Common myeloid progenitor, CD34-positive (primary cell): ENCODE measurements at regions not wholly inside any gene's neighbourhood (a gene's known extent, or its start where the extent isn't known, plus 50 kb on each side); places are given as distances from the start of the nearest gene placed in this dataset.

ENCODE experiments used
- CTCF ChIA-PET: fragments of 350-600 bp; sonication (Branson Sonifier 250); formaldehyde crosslinking; loops from one replicate; lab custom pipeline; 2021; ENCODE audit warnings: antibody characterized with exemption; lab: Charles Lee
- POLR2A ChIA-PET: fragments of 350-600 bp; sonication (Branson Sonifier 250); formaldehyde crosslinking; loops from one replicate; lab custom pipeline; 2021; ENCODE audit warnings: antibody characterized with exemption; lab: Charles Lee
- DNase-seq, 3 donors: peaks; one replicate each; pipeline versions ENCODE4 v3.0.0 to v3.0.0-alpha.2; 2013
- H3K27ac ChIP-seq, 2 experiments: 1 replicate in 1 of 2; 2 replicates in 1 of 2; pipeline ENCODE4 v1.7.0; 2013; ENCODE audit warnings: inconsistent platforms in 2 of 2, low read length in 2 of 2, mild to moderate bottlenecking in 2 of 2, low read depth in 1 of 2, moderate library complexity in 1 of 2; ENCODE audit not compliant: severe bottlenecking in 2 of 2, insufficient read depth in 1 of 2, poor library complexity in 1 of 2
- H3K27me3 ChIP-seq, 5 experiments: replicated peaks in 2 of 5; 1 replicate in 3 of 5; 2 replicates in 2 of 5; pipeline versions ENCODE4 v1.6.1 to v1.7.0; 2013; ENCODE audit warnings: low read length in 4 of 5, mild to moderate bottlenecking in 2 of 5, moderate library complexity in 2 of 5, inconsistent platforms in 1 of 5; ENCODE audit not compliant: insufficient read depth in 5 of 5, control insufficient read depth in 4 of 5
- H3K36me3 ChIP-seq, 4 experiments: 1 replicate in 2 of 4; 2 replicates in 2 of 4; pipeline versions ENCODE4 v1.6.1 to v1.7.0; 2013; ENCODE audit warnings: low read length in 3 of 4, control low read depth in 1 of 4, mild to moderate bottlenecking in 1 of 4; ENCODE audit not compliant: control insufficient read depth in 4 of 4, insufficient read depth in 4 of 4
- H3K4me1 ChIP-seq, 4 experiments: 1 replicate in 3 of 4; 2 replicates in 1 of 4; pipeline versions ENCODE4 v1.6.1 to v1.7.1; 2013; ENCODE audit warnings: low read length in 3 of 4, mild to moderate bottlenecking in 3 of 4, control low read depth in 1 of 4, inconsistent platforms in 1 of 4, moderate library complexity in 1 of 4; ENCODE audit not compliant: control insufficient read depth in 4 of 4, insufficient read depth in 4 of 4; ENCODE audit errors: control extremely low read depth in 1 of 4
- H3K4me3 ChIP-seq, 7 experiments: 1 replicate in 4 of 7; 2 replicates in 3 of 7; pipeline versions ENCODE4 v1.5.1 to v1.7.0; 2013; ENCODE audit warnings: mild to moderate bottlenecking in 7 of 7, low read length in 6 of 7, moderate library complexity in 6 of 7, inconsistent platforms in 2 of 7, low read depth in 2 of 7, control low read depth in 1 of 7; ENCODE audit not compliant: insufficient read depth in 4 of 7, control insufficient read depth in 1 of 7; ENCODE audit errors: extremely low read depth in 1 of 7
- H3K9me3 ChIP-seq, 5 experiments: 1 replicate in 4 of 5; 2 replicates in 1 of 5; pipeline versions ENCODE4 v1.6.1 to v1.7.1; 2013; ENCODE audit warnings: low read length in 4 of 5, mild to moderate bottlenecking in 2 of 5, inconsistent platforms in 1 of 5, low read depth in 1 of 5, moderate library complexity in 1 of 5; ENCODE audit not compliant: control insufficient read depth in 4 of 5, insufficient read depth in 2 of 5; ENCODE audit errors: control extremely low read depth in 1 of 5
- WGBS: methylation state at CpG from one replicate; pipeline ENCODE4 v1.1.5; 2013; ENCODE audit not compliant: insufficient coverage; 5-methylcytosine and 5-hydroxymethylcytosine counted together

DNA sequence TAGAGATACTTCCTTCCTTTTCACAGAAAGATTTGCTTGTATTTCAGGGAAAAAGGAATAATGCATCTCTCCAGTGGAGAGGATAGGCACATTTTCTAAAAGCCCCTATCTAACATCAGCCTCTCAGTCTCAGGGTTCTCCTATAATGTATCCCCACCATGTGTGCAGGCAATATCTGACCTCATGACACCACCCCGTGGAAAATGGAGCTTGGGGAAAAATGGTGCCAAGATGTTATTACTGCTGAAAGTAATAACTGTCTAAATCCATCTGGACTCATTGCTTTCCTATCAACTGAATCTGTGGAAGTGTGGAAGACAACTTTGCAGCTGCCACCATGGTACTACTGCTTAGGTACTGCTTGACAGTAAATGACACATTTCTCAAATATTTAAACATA lies 574.3 kb downstream of the LRRC70 start:
- Histone ChIP-seq H3K4me3 (no peak overlapping the region), H3K4me1 (no peaks in the 10 kb centered on the region), H3K36me3 (no peaks in the 10 kb centered on the region), H3K27ac (no peak overlapping the region), H3K9me3 (no peaks in the 10 kb centered on the region), H3K27me3 (peaks cover 0 to 2% (median 0%) of the 10 kb centered on the region in 5 experiments)
- POLR2A ChIA-PET = no interaction called here
- WGBS = no CpG with 5 or more reads among the region's 1 CpG
- CTCF ChIA-PET = no interaction called here
- no peak for DNase-seq

DNA sequence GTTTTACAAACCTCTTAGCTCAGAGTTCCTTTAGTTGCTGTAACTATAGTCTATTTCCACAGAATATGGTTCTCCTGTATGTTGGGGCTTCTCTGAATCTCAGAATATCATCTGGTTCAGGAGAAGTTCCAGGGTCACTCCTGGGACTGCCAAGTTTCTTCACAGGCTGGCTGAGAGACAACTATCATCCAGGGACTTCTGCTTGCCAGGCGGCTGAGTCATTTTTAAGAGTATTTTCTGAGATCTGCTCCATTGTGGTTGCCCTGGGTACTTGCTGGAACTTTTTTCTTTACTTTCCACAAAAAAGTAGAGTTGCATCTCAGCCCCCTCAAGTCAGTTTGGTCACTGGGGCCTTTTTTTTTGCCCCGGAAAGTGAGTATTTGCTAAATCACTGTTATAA lies 566.5 kb downstream of the LRRC70 start:
- Histone ChIP-seq H3K27me3 (peaks cover 0 to 2% (median 0%) of the 10 kb centered on the region in 5 experiments), H3K4me3 (no peak overlapping the region), H3K36me3 (no peaks in the 10 kb centered on the region), H3K9me3 (no peaks in the 10 kb centered on the region), H3K4me1 (no peaks in the 10 kb centered on the region), H3K27ac (no peak overlapping the region)
- whole genome bisulfite sequencing = 90% methylated on average over 2 of the region's 2 CpGs
- no peak for DNase-seq
- ChIA-PET CTCF (no interaction called here), POLR2A (no interaction called here)

GRCh38 chr5:63141591-63141990 lies 563.0 kb downstream of the LRRC70 start:
- H3K4me3 ChIP-seq = no peak overlapping the region
- ChIA-PET CTCF (no interaction called here), POLR2A (no interaction called here)
- H3K27me3 ChIP-seq = no peaks in the 10 kb centered on the region
- no peaks in the 10 kb centered on the region for H3K36me3 ChIP-seq
- no peak for DNase-seq
- H3K4me1 ChIP-seq = no peaks in the 10 kb centered on the region
- H3K27ac ChIP-seq = no peak overlapping the region
- no peaks in the 10 kb centered on the region for H3K9me3 ChIP-seq

- ChIA-PET CTCF (no interaction called here), POLR2A (no interaction called here)
- DNase-seq = no peak
- Histone ChIP-seq H3K4me3 (no peak overlapping the region), H3K36me3 (no peaks in the 10 kb centered on the region), H3K27me3 (no peaks in the 10 kb centered on the region), H3K4me1 (no peaks in the 10 kb centered on the region), H3K27ac (no peak overlapping the region), H3K9me3 (no peaks in the 10 kb centered on the region)
- 100% methylated on average over 2 of the region's 4 CpGs for WGBS
Observed at GRCh38 chr5:63135291-63135690, 556.7 kb downstream of the LRRC70 start.

DNA sequence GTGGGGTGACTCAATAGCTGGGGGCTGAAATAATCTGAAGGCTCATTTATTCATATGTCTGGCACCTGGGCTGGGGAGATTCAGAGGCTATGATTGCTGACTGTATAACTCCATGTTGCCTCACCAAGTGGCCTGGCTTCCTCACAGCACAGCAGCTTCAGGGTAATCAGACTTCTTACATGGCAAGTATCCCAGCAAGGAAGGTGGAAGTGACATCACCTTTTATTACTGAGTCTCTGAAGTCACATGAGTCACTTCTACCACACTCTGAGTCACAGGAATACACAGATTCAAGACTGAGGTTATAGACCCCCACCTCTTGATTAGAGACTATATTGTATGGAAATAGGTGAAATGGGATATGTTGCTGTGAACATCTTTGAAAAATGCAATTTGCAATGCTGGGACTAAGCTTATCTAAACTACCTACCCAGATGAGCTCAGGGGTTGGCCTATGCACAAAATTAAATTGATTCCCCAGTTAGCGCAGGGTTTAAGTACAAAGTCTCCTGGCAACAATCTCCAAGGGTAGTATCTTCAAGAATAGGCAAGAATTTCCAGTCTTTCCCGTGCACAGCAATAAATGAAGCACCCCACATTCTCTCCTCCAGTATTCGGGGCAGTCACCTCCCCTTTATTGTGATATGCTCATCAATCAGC lies 553.1 kb downstream of the LRRC70 start:
- CTCF ChIA-PET = no interaction called here
- no peaks in the 10 kb centered on the region for H3K9me3 ChIP-seq
- peaks cover 0 to 9% (median 2%) of the 10 kb centered on the region in 4 experiments for H3K4me1 ChIP-seq
- no peaks in the 10 kb centered on the region for H3K36me3 ChIP-seq
- no peak overlapping the region for H3K4me3 ChIP-seq
- no peaks in the 10 kb centered on the region for H3K27me3 ChIP-seq
- 100% methylated on average over 1 of the region's 3 CpGs for WGBS
- POLR2A ChIA-PET = no interaction called here
- DNase-seq = peak in 1 of 3 donors; percentile 9
- no peak overlapping the region for H3K27ac ChIP-seq

GRCh38 chr5:63128761-63129160 lies 550.1 kb downstream of the LRRC70 start:
- Histone ChIP-seq H3K27me3 (no peaks in the 10 kb centered on the region), H3K4me3 (no peak overlapping the region), H3K9me3 (no peaks in the 10 kb centered on the region), H3K4me1 (peaks cover 0 to 9% (median 2%) of the 10 kb centered on the region in 4 experiments), H3K27ac (no peak overlapping the region), H3K36me3 (no peaks in the 10 kb centered on the region)
- 100% methylated on average over 1 of the region's 1 CpG for whole genome bisulfite sequencing
- CTCF ChIA-PET = no interaction called here
- no peak for DNase-seq
- POLR2A ChIA-PET = no interaction called here

GRCh38 chr5:63128018-63128417 lies 549.4 kb downstream of the LRRC70 start:
- Histone ChIP-seq H3K9me3 (no peaks in the 10 kb centered on the region), H3K4me1 (peaks cover 0 to 9% (median 2%) of the 10 kb centered on the region in 4 experiments), H3K27me3 (no peaks in the 10 kb centered on the region), H3K4me3 (no peak overlapping the region), H3K36me3 (no peaks in the 10 kb centered on the region), H3K27ac (no peak overlapping the region)
- CTCF ChIA-PET = interaction anchor here (0.5 kb wide), 1 partner anchor 432 kb away, joined by 3 read pairs; no protein-coding TSS in a partner anchor
- WGBS = 0% methylated on average over 1 of the region's 2 CpGs
- DNase-seq = no peak
- POLR2A ChIA-PET = no interaction called here
